ENCODE measurements at regions not wholly inside any gene's neighbourhood (a gene's known extent, or its start where the extent isn't known, plus 50 kb on each side); places are given as distances from the start of the nearest gene placed in this dataset.

DNA sequence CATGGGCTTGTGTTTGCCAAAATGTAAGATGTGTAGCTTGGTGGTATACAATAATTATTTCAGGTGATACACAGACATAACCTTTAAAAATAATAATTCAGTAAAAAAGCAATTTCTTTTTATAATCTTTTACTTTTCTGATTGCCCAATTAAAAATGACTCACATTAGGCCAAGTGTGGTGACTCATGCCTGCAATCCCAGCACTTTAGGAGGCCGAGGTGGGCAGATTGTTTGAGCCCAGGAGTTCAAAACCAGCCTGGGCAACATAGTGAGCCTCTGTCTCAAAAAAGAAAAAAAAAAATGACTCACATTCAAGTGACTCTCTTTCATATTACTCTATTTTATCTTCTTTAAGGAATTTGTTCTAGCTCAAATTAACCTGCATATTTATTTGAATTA, 449.4 kb upstream of the HTR2C start:
- TF ChIP-seq, protein P1, sequence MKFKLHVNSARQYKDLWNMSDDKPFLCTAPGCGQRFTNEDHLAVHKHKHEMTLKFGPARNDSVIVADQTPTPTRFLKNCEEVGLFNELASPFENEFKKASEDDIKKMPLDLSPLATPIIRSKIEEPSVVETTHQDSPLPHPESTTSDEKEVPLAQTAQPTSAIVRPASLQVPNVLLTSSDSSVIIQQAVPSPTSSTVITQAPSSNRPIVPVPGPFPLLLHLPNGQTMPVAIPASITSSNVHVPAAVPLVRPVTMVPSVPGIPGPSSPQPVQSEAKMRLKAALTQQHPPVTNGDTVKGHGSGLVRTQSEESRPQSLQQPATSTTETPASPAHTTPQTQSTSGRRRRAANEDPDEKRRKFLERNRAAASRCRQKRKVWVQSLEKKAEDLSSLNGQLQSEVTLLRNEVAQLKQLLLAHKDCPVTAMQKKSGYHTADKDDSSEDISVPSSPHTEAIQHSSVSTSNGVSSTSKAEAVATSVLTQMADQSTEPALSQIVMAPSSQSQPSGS (tag by site-specific recombination; IDR thresholded peaks at IDR 0.05; ENCODE audit: low read depth): no peak
- TF ChIP-seq ZNF274 (IDR thresholded peaks at IDR 0.05; ENCODE audit: low read length): no peak
- no peak for TF ChIP-seq ZNF274 (tag by site-specific recombination; IDR thresholded peaks at IDR 0.05; ENCODE audit: borderline replicate concordance)
- TF ChIP-seq, protein P2, sequence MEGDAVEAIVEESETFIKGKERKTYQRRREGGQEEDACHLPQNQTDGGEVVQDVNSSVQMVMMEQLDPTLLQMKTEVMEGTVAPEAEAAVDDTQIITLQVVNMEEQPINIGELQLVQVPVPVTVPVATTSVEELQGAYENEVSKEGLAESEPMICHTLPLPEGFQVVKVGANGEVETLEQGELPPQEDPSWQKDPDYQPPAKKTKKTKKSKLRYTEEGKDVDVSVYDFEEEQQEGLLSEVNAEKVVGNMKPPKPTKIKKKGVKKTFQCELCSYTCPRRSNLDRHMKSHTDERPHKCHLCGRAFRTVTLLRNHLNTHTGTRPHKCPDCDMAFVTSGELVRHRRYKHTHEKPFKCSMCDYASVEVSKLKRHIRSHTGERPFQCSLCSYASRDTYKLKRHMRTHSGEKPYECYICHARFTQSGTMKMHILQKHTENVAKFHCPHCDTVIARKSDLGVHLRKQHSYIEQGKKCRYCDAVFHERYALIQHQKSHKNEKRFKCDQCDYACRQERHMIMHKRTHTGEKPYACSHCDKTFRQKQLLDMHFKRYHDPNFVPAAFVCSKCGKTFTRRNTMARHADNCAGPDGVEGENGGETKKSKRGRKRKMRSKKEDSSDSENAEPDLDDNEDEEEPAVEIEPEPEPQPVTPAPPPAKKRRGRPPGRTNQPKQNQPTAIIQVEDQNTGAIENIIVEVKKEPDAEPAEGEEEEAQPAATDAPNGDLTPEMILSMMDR (tag by site-specific recombination; IDR thresholded peaks at IDR 0.05): no peak
- no peak for TF ChIP-seq ZNF416 (tag by site-specific recombination; IDR thresholded peaks at IDR 0.05)
- TF ChIP-seq, protein P3, sequence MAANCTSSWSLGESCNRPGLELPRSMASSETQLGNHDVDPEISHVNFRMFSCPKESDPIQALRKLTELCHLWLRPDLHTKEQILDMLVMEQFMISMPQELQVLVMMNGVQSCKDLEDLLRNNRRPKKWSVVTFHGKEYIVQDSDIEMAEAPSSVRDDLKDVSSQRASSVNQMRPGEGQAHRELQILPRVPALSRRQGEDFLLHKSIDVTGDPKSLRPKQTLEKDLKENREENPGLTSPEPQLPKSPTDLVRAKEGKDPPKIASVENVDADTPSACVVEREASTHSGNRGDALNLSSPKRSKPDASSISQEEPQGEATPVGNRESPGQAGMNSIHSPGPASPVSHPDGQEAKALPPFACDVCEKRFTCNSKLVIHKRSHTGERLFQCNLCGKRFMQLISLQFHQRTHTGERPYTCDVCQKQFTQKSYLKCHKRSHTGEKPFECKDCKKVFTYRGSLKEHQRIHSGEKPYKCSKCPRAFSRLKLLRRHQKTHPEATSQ (tag by site-specific recombination; IDR thresholded peaks at IDR 0.05): no peak
- no peak for TF ChIP-seq ZNF658 (tag by site-specific recombination; IDR thresholded peaks at IDR 0.05)
- TF ChIP-seq, protein P4, sequence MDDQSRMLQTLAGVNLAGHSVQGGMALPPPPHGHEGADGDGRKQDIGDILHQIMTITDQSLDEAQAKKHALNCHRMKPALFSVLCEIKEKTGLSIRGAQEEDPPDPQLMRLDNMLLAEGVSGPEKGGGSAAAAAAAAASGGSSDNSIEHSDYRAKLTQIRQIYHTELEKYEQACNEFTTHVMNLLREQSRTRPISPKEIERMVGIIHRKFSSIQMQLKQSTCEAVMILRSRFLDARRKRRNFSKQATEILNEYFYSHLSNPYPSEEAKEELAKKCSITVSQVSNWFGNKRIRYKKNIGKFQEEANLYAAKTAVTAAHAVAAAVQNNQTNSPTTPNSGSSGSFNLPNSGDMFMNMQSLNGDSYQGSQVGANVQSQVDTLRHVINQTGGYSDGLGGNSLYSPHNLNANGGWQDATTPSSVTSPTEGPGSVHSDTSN (CRISPR knock-in tag; IDR thresholded peaks at IDR 0.05): no peak
- TF ChIP-seq ZNF837 (tag by site-specific recombination; IDR thresholded peaks at IDR 0.05): no peak
- no peak for TF ChIP-seq ZEB2 (tag by site-specific recombination; IDR thresholded peaks at IDR 0.05)
- no peak for TF ChIP-seq ZNF530 (tag by site-specific recombination; IDR thresholded peaks at IDR 0.05; ENCODE audit: low read depth)
- no peak for TF ChIP-seq KLF1 (tag by site-specific recombination; IDR thresholded peaks at IDR 0.05)
- TF ChIP-seq ZNF292 (tag by site-specific recombination; IDR thresholded peaks at IDR 0.05; ENCODE audit: borderline replicate concordance, low read depth): no peak
- TF ChIP-seq ZBTB7A (tag by site-specific recombination; IDR thresholded peaks at IDR 0.05; ENCODE audit: low read depth): no peak
- TF ChIP-seq, protein P5, sequence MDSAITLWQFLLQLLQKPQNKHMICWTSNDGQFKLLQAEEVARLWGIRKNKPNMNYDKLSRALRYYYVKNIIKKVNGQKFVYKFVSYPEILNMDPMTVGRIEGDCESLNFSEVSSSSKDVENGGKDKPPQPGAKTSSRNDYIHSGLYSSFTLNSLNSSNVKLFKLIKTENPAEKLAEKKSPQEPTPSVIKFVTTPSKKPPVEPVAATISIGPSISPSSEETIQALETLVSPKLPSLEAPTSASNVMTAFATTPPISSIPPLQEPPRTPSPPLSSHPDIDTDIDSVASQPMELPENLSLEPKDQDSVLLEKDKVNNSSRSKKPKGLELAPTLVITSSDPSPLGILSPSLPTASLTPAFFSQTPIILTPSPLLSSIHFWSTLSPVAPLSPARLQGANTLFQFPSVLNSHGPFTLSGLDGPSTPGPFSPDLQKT (IDR thresholded peaks at IDR 0.05; ENCODE audit: borderline replicate concordance, low read depth, low read length): no peak

Data from HEK293 (cell line).